NT2/D1 (cell line): ENCODE measurements at regions not wholly inside any gene's neighbourhood (a gene's known extent, or its start where the extent isn't known, plus 50 kb on each side); places are given as distances from the start of the nearest gene placed in this dataset.

Experiments
- DNase-seq: peaks from one replicate; pipeline ENCODE4 v3.0.0-alpha.2; 2011; ENCODE audit warnings: low read depth, low spot score
- H3K27me3 ChIP-seq: 2 replicates; pipeline ENCODE4 v1.6.0; 2011; ENCODE audit warnings: mild to moderate bottlenecking; ENCODE audit not compliant: insufficient read length, insufficient read depth
- H3K36me3 ChIP-seq: 2 replicates; pipeline ENCODE4 v1.6.1; 2011; ENCODE audit warnings: mild to moderate bottlenecking, low read length, mixed read lengths; ENCODE audit not compliant: insufficient read depth, insufficient read length
- H3K4me1 ChIP-seq: 2 replicates; pipeline ENCODE4 v1.5.1; 2011; ENCODE audit not compliant: insufficient read depth, insufficient read length
- H3K4me3 ChIP-seq: 2 replicates; pipeline ENCODE4 v1.5.1; 2011; ENCODE audit warnings: low read depth; ENCODE audit not compliant: insufficient read length
- H3K9ac ChIP-seq: 2 replicates; pipeline ENCODE4 v1.6.0; 2011; ENCODE audit warnings: low read depth; ENCODE audit not compliant: insufficient read length
- H3K9me3 ChIP-seq: 2 replicates; pipeline ENCODE4 v1.5.1; 2011; ENCODE audit warnings: mild to moderate bottlenecking, low read length; ENCODE audit not compliant: insufficient read depth
- SUZ12 ChIP-seq: IDR thresholded peaks from 2 replicates; pipeline ENCODE4 v1.6.1; 2011; ENCODE audit not compliant: insufficient read length, insufficient read depth; ENCODE audit errors: extremely low read depth
- YY1 ChIP-seq: IDR thresholded peaks from 2 replicates; pipeline ENCODE4 v1.6.1; 2011; ENCODE audit not compliant: insufficient read length, insufficient read depth
- ZNF274 ChIP-seq: IDR thresholded peaks from 2 replicates; pipeline ENCODE4 v1.6.1; 2011; ENCODE audit warnings: mild to moderate bottlenecking, low read depth, low read length

DNA sequence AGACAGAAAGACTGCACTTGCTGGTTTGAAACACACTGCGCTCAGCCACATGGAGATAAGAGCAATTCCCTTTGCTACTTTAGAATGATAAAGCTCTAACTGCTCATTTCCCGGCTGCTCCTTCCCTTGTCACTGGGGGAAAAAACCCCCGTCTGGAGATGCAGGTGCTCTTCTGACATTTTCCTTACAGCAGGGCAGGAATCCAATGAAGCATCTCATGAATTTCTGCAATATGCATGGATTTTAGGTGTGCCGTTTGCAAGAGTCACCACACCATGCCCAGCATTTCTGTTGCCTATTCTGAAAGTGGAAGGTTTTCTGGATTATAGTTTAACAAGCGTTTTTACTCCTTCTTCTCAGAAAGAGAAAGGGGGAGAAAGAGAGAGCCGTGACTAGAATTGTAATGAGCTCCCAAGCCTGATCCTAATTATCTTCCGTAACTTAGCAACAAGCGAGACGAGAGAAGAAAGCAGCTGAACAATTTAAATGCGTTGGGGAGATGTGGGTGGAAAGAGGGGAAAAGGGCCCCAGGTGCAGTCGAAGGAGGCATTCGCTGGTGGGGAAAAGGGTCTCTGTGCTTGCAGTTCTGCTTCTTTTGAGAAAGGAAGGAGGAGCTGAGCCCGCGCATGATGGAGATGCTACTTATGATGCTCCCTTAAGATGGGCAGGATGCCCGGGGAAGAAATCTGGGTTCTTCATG, 76.6 kb upstream of the SPATA13 start:
- no peak overlapping the region for H3K9ac ChIP-seq
- DNase-seq: no peak
- TF ChIP-seq ZNF274: no peak
- TF ChIP-seq YY1: no peak
- no peak for TF ChIP-seq SUZ12
- H3K4me1 ChIP-seq: peaks cover 2% of the 10 kb centered on the region
- no peaks in the 10 kb centered on the region for H3K9me3 ChIP-seq
- H3K4me3 ChIP-seq: no peak overlapping the region
- no peaks in the 10 kb centered on the region for H3K36me3 ChIP-seq
- no peaks in the 10 kb centered on the region for H3K27me3 ChIP-seq

DNA sequence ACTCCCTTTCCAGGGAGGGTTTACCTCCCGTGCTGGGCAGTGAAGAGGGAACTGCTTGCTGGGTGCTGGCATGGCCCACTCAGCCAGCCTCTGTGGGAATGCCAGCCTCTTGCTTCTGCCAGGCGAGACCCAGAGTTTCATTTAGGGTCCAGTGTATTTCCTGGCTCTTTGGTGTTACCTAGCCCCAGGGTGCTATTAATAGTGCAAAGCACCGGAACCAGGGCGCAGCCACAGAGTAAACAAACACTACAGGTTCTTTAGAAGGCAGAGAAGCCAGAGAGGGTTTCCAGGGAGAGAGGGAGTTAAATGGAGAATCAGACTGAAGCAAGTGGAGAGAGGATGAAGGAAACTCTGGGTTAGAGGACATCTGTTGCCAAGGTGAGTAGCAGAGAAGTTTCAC, 74.9 kb upstream of the SPATA13 start:
- Histone ChIP-seq H3K9ac (no peak overlapping the region), H3K9me3 (no peaks in the 10 kb centered on the region), H3K27me3 (no peaks in the 10 kb centered on the region), H3K36me3 (no peaks in the 10 kb centered on the region), H3K4me1 (peaks cover 2% of the 10 kb centered on the region), H3K4me3 (no peak overlapping the region)
- DNase-seq: no peak
- TF ChIP-seq SUZ12 (no peak), YY1 (no peak), ZNF274 (no peak)

DNA sequence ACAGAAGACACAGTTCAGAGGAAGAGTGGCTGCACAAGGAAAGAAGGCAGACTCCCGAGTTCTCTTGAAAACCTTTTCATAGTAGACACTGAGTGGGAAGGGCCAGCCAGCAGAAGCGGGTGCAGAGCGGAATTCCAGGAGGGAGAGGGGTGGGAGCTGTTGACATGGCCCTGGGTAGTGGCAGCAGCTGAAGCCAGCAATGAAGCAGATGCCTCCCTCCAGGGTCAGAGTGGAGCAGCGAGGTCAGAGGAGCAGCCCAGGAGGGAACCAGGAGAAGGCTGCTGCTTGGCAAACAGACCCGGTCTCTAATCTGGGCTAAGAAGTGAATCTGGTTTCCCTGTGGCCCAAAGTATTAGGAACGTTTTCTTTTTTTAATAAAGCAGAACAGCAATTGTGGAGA, 73.9 kb upstream of the SPATA13 start:
- TF ChIP-seq SUZ12: no peak
- no peak for TF ChIP-seq ZNF274
- no peak for TF ChIP-seq YY1
- H3K4me3 ChIP-seq: no peak overlapping the region
- peaks cover 2% of the 10 kb centered on the region for H3K4me1 ChIP-seq
- H3K9ac ChIP-seq: no peak overlapping the region
- no peaks in the 10 kb centered on the region for H3K27me3 ChIP-seq
- no peaks in the 10 kb centered on the region for H3K36me3 ChIP-seq
- DNase-seq: no peak
- no peaks in the 10 kb centered on the region for H3K9me3 ChIP-seq

DNA sequence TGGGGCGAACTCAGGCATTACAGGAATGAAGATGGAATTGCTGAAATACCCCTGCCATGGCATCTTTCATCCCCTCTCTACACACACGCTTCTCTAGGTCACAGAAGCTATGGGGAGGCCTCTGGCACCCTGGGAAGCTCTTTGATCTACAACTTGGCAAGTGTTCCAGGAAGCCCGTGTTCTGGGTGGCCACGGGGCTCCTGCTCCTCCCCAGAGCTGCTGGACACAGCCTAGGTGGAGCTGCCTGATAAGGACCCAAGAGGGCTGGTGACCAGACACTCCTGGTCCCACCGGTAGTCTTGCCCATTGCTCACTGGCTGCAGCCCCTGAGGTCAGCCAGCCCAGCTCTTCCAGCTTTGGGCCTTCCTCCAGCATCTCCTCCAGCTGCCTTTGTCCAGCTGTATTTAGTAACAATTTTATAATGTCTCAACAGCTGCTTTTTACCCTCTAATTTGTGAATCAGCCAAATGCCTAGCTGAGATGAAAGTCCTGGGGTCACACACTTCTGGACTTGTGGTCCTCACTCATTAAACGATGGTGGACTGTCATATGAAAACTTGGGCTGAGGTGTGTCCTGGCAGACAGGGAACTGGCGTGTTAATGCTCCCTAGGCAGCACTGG, 72.8 kb upstream of the SPATA13 start:
- no peak for DNase-seq
- Histone ChIP-seq H3K4me1 (peaks cover 2% of the 10 kb centered on the region), H3K36me3 (no peaks in the 10 kb centered on the region), H3K9me3 (no peaks in the 10 kb centered on the region), H3K4me3 (no peak overlapping the region), H3K27me3 (no peaks in the 10 kb centered on the region), H3K9ac (no peak overlapping the region)
- TF ChIP-seq ZNF274: no peak
- no peak for TF ChIP-seq SUZ12
- TF ChIP-seq YY1: no peak

DNA sequence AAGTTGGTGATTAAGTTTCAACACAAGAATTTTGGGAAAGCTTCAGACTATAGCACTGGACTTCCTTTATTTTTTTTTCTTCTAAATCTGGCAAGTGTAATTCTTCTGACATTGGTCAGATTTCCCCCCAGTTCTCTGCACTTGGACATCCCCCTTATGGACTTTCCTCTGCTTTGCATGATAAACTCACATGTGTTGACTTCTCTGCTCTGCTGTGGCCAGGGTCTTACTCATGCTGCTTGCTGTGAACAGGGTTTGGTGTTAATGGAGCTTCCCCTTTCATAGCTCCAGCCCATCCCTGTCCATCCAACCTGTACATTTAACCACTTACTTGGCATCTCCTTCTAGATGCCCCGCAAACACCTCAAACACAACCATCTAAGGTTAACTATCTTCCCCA, 70.5 kb upstream of the SPATA13 start:
- DNase-seq: no peak
- no peaks in the 10 kb centered on the region for H3K36me3 ChIP-seq
- no peaks in the 10 kb centered on the region for H3K9me3 ChIP-seq
- peaks cover 2% of the 10 kb centered on the region for H3K4me1 ChIP-seq
- no peaks in the 10 kb centered on the region for H3K27me3 ChIP-seq
- TF ChIP-seq ZNF274 (no peak), YY1 (no peak), SUZ12 (no peak)
- H3K4me3 ChIP-seq: no peak overlapping the region
- no peak overlapping the region for H3K9ac ChIP-seq

DNA sequence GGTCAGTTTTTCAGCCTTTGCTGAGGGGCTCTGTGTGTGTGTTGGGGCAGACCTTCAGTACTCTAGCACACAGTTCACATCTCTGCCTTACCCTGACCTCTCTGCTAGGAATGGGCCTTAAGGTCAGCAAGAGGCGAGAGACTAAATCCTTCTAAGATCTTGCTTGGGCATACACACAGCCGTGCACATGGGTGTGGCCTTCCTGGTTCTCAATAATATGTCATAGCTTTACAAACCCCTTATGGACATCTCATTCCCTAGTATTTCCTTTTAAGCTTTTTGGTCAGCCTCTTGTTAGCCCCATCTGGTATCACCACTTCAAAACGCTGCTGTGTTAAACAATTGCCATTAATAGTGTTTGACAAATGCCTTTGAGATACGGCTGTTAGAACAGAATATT, 69.4 kb upstream of the SPATA13 start:
- no peaks in the 10 kb centered on the region for H3K27me3 ChIP-seq
- H3K9ac ChIP-seq: no peak overlapping the region
- H3K9me3 ChIP-seq: no peaks in the 10 kb centered on the region
- no peak for DNase-seq
- TF ChIP-seq YY1: no peak
- no peak for TF ChIP-seq SUZ12
- TF ChIP-seq ZNF274: no peak
- H3K4me3 ChIP-seq: no peak overlapping the region
- H3K4me1 ChIP-seq: peaks cover 2% of the 10 kb centered on the region
- no peaks in the 10 kb centered on the region for H3K36me3 ChIP-seq

DNA sequence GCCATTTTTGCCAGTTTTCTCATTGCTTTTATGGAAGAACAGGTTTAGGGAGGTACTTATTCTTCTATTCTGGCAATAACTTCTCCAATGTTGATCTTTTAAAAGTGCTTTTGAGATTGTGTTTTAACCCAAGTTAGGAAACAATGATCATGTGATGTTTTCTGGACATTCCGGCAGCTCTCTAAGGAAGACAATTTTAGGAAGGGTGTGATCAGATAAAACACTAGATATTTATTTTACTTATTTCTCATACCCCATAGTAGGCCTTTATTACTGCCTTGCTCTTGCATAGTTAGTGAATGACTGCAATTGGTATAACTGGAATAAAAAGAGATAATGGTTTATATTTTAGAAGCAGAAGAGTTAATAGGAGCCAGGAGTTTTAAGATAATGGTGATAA, 68.4 kb upstream of the SPATA13 start:
- no peak for TF ChIP-seq SUZ12
- TF ChIP-seq ZNF274: no peak
- TF ChIP-seq YY1: no peak
- Histone ChIP-seq H3K9ac (no peak overlapping the region), H3K4me1 (no peaks in the 10 kb centered on the region), H3K27me3 (no peaks in the 10 kb centered on the region), H3K36me3 (no peaks in the 10 kb centered on the region), H3K4me3 (no peak overlapping the region), H3K9me3 (no peaks in the 10 kb centered on the region)
- no peak for DNase-seq
